HG03378 (cell line): ENCODE measurements at regions not wholly inside any gene's neighbourhood (a gene's known extent, or its start where the extent isn't known, plus 50 kb on each side); places are given as distances from the start of the nearest gene placed in this dataset.
"Not testable (repeated sequence)": the region's sequence is repeated elsewhere in the genome, so short reads cannot be mapped to it uniquely, and the experiment has no call there.

Experiments used
- ATAC-seq: cut with Tn5 transposase; IDR thresholded peaks from one replicate; pipeline ENCODE4 v1.9.1; 2021; ENCODE audit warnings: mild to moderate bottlenecking, moderate library complexity; ENCODE audit not compliant: unreplicated experiment

DNA sequence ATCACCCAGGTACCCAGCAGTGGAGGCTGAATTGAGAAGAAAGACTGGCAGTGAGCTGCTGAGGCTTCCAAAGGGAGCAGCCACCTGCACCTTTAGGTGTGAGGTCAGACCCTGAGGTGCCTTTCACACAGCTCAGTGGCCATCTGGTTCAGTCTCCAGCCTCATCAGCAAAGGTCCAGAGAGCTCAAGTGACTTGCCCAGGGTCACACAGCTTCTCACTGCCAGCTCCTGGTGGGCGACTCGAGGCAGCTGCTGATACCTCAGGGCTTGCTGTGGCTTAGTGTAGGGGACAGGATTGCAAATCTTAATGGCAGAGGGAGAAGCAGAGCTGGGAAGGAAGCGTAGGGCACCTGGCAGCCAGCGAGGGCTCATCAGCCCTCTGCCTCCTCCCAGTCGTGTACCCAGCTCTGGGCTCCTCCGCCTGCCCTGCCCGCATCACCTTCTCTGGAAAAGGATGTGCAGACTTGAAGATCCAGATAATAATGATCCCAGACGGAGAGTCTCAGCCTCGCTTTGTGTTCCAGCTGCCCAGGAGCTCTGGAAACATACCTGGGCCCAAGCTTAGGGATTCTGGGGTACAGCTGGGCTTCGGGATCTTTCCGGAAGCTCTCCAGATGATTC, 165.3 kb upstream of the GSE1 start:
- no peak for ATAC-seq

DNA sequence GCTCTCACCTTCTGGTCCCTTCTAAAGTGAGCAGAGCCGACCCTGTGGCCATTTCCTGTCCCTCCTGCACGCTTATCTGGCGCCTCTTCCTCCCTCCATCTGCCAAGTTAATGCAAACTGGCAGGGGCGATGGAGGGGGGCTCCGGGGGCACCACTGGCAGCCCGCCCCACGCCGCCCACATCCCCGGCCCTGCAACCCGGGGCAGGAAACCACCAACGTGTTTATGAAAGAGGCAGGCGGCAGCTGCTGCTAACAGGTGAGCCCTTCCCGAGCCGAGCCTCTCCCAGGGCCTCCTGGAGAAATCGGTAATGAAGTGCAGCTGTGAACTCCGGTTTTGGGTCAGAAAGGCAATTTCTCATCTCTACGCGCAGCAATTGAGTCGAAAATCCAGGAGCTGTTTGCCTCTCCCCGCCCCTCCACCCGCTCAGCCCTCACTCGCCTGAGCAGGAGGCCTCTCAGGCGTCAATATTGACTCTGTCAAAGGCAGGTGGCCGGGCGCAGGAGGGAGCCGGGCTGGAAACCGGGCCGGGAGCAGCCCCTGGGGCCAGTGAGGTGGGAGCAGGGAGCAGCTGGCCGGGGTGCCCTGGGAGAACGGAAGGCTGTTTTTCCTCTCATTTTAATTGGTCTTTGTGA, 164.4 kb upstream of the GSE1 start:
- ATAC-seq, result no peak

DNA sequence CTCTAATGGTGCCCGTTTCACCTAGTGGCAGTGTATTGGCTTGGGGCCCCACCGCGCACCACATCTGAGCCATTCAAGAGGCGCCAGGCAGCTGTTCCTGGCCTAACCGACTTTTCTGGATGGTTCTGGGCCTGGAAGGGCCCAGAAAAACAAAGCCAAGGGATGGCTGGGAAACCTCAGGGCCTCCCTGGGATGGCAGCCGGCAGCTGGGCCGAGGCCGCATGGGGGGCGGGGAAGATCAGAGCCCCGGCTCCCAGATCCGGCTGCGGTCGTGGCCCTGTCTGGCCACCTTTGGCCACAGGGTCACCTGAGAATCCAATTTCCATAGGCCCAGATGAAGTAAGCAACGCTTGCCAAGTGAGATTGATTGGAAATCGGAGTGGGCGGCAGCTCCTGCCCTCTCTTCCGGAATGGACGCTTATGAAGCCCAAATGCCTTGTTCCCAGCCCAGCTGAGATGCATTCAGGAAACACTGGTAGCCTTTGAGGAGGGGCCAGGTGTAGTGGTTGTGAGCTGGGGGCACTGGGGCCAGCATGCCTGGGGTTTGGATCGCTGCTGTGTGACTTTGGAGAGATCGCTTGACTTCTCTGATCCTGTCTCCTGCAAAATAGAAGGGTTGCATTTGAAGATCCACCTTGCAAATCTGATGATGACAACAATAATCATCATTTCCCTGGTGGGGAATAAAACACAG, 163.8 kb upstream of the GSE1 start:
- ATAC-seq, result no peak

DNA sequence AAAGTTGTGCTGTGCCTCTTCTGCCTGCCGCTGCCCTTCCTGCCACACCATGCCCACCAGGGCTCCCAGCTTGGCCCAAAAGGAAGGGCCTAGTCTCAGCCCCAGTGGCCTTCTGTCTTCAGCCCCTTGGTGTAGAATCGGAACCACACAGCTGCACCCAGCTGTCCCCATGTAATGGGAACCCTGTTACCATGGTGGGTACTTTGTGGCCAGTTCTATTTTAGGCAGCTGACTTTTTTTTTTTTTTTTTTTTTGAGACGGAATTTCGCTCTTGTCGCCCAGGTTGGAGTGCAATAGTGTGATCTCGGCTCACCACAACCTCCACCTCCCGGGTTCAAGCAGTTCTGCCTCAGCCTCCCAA, 163.3 kb upstream of the GSE1 start:
- ATAC-seq, result no peak

DNA sequence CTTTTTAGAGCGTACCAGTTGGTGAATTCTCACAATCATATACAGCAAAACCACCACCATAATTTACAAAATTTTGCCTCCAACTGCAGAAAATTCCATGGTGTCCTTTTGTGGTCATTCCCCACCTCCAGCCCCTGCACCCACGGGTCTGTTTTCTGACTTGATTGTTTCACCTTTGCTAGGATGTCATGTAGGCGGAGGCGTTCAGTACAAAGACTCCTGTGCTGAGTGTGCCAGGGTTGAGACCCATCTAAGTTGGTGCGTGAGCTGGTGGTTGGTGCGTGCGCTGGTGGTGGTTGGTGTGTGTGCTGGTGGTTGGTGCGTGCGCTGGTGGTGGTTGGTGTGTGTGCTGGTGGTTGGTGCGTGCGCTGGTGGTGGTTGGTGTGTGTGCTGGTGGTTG, 162.0 kb upstream of the GSE1 start:
- ATAC-seq, result not testable (repeated sequence)

DNA sequence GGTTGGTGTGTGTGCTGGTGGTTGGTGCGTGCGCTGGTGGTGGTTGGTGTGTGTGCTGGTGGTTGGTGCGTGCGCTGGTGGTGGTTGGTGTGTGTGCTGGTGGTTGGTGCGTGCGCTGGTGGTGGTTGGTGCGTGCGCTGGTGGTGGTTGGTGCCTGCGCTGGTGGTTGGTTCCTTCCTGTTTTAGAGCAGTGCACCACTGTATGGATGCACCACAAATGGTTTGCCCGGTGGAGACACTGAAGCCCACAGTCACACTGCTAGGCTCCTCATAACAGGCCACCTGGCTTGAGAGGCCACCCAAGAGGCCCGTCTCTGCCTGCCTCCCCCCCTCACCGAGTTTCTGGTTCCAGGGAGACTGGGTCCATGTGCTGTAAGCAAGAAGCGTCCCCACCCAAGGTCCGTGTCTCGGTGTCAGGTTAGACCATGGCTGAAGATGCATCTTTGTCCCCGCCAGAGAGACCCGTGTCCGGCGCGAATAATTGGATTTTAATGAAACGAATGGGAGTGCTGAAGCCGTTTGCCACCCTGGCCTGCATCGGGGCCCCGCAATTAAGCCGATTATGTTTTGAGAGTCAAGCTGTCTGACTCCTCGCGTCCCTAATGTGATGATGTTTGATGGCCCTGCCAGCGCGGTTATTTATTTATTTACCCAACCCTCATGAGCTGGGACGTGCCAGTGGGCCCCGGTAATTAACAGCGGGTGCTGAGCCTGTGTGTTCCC, 161.3 kb upstream of the GSE1 start:
- no peak for ATAC-seq

DNA sequence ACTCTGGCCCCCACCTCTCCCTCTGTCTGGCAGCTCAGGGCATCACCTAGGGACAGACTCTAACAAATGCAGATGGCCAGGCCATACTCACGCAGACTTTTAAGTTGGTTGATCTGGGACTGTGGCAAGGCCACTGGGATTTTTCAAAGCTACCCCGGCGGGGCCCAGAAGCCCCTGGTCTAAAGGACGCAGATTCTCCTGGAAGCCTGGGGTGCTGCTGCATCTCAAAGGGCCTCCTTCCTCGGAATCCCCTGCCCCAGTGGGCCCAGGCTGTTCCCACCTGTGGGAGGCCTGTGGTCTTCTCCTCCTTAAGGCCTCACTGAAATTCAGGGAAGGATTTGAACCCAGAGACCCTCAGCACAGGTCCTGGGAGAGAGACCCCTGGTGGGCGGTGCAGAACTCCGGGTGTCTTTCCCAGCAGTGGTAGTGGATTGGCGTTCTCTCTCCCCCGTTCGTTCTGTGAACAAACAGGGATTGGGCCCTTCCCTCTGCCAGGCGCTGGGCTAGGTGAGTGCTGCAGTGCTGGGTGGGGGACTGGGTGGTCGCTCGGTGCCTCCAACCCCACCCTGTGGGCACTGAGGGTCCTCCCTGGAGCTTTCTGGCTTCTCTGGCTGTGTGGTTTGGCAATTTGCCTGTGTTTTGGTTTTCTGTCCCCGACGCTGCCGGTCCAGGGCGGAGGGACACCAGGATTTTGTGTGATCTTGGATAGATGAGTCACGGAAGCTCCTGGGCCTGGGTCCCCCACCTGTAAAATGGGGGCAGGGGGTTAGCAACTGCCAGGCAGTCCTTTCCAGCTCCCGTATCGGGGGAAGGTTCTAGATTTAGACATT, 160.5 kb upstream of the GSE1 start:
- ATAC-seq, result no peak

DNA sequence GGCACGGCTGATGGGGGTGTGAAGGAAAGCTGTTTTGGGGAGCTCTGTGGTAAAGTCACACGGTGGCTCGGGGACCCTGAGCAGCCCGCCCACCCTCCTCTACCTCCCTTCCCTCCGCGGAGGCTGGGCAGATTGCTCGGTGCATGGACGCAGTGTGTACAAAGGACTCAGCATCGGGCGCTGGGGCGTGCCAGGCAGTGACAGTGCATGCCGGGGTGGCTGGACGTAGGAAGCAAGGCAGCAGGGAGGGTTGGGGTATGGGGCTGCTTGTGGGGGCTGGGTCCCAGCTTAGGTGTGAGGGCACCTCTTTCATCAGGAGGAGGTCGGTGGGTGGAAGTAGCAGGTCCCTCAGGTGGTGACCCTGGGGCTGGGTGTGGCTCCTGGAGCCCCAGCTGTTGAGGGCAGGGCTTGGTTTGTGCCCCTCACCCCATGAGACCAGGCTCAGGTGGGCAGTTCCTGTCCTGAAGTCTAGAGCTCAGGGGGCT, 159.9 kb upstream of the GSE1 start:
- no peak for ATAC-seq

DNA sequence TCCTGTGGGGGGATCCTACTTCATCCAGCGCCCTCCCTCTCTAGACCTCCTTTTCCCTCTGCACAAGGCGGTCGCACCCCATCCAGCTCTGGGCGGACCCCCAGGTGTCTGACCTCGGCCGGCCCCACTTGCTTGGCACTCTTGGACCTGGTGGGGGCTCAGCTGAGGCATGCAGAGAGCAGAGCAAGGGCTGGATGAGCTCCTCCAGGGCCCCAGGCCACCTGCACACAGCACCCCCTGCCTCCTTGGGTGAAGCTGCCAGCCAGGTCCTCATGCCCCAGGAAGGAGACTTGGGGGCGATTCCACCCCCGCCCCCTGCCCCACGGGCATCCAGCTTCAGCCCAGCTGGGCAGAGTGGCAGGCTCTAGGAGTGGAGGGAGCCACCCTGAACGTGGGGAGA, 159.4 kb upstream of the GSE1 start:
- ATAC-seq, result no peak

DNA sequence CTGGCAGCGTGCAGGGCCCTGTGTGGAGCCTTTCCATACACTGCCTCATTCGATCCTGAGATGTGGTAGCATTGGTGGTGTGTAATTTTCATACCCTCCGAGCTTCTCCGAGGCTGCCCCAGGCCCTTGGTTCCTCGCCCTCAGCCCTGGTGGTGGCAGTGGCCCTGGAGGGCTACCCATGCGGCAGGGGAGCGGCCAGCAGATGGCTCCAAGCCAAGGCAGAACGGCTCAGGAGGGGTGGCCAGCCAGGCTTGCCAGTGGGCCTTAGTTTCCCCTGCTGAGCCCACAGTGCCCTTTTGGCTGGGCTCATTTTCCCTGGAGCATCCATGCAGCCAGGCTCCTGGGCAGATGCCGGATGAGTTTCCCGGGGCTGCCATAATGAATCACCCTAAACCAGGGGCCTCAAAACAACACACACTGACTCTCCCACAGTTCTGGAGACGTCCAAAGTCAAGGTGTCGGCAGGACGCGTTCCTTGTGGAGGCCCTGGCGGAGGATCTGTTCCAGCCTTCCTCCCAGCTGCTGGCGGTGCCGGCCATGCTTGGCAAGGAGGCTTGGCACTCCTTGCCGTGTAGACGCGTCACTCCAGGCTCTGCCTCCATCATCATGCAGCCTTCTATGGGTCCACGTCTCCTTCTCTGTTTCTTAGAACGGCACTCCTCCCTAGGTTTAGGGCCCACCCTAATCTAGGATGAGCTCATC, 158.8 kb upstream of the GSE1 start:
- ATAC-seq, result no peak

DNA sequence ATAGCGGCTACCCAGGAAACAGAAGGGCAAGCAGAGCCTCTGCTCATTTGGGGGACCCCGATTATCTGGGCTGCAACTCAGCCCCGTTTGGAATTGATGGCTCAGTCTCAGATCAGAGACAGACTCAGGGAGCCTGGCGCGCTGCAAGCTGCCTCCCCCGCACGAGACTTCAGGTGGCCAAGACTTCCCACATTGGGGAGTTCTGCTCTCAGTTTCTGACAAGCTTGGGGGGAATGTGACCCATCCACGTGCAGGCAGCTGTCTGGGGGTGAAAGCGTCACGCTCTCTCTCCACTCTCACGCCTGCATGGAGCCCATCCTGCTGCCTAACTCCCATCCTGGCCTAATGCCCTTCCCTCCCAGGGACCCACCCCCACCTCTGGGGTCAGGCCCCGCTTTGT, 157.6 kb upstream of the GSE1 start:
- ATAC-seq, result no peak

DNA sequence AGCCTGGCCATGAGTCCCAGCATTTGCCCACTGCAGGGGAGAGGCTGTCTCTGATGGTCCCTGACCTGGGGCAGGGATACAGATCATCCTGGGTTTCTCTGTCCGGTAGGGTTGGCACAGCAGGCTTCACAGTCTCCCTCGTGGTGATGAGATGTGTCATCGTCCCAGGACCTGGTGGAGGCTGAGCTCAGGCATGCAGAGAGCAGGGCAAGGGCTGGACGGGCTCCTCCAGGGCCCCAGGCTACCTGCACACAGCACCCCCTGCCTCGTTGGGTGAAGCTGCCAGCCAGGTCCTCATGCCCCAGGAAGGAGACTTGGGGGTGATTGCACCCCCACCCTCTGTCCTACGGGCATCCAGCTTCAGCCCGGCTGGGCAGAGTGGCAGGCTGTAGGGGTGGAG, 155.8 kb upstream of the GSE1 start:
- ATAC-seq, result no peak

DNA sequence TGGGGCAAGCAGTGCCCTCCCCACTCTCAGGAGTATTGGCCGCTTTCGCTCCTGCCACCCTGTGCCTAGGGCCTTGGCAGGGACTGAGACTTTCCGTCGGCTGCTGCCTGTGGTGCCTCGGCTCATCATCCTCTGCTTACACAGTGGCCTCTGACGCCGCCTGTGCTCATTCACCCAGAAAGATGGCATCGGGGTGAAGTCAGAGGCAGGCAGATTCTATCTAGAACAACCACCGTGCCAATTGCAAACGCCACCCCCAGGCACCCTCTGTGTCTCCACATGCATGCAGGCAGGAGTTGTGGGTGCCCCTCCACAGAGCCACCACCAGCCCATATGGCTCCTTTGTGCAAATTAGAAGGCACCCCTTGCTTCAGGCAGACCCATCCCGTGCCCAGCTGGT, 154.2 kb upstream of the GSE1 start:
- ATAC-seq, result no peak

DNA sequence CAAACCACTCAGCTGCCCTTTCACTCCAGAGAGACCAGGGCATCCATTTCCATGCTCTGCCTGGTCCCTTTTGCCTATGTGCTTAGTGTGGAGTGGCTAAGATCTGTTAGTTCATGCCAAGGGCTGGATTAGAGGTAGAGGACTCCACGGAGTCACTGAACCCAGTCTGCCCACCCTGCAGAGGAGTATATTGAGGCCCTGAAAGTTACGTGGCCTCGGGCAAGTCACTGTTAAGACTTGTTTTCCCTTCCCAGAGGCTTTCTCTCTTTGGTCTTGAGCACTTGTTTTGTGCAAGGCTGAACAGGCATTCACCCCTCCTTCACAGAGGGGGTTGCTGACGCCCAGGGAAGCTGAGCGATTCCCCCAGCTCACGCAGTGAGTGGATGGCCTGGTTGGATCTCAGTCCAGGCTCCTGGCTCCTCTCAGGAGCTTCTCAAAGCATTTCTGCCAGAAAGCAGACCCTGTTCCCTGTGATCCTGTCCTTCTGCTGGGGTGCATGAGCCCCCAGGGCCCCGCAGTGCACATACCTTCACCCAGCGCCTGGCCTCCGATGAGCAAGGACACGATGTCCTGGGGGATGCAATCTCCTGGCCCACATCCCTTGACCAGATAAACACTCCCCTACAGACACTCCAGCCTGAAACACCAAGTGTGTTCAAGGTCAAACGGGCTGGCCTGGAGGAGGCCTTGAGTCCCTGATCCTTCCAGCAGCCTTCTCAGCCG, 153.4 kb upstream of the GSE1 start:
- ATAC-seq, result no peak

DNA sequence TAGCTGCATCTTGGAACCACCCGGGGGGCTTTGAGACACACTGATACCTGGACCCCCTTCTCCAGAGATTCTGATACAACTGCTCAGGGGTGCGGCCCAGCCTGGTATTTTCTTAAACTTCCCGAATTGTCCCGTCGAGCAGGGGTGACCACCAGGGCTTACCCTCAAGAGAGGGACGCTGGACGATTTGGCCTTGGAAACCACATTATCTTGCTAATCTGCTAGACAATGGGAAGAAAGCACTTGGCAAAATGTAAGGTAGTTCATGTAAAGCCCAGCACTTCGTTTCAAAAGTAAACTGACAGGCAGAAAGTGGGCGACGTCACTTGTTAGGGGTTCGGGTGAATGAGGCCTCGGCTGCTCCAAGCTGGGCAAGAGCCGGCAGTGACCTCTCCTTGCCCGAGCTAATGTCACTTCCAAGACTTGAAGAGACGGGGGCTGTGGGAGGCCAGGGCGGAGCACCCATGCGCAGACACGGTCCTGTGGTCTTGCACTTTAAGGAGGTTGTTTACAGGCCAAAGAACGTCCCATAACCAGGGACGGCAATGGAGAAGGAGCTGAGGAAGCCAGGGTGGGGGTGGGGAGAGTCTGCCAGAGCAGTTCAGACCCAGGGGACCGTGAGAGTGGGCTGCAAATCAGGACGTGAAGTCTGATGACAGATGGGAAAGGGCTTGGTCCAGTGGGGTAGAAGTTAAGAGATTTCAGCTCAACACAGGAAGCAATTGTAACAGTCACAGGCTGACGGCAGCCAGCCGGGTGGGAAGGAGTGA, 152.7 kb upstream of the GSE1 start:
- ATAC-seq, result no peak

DNA sequence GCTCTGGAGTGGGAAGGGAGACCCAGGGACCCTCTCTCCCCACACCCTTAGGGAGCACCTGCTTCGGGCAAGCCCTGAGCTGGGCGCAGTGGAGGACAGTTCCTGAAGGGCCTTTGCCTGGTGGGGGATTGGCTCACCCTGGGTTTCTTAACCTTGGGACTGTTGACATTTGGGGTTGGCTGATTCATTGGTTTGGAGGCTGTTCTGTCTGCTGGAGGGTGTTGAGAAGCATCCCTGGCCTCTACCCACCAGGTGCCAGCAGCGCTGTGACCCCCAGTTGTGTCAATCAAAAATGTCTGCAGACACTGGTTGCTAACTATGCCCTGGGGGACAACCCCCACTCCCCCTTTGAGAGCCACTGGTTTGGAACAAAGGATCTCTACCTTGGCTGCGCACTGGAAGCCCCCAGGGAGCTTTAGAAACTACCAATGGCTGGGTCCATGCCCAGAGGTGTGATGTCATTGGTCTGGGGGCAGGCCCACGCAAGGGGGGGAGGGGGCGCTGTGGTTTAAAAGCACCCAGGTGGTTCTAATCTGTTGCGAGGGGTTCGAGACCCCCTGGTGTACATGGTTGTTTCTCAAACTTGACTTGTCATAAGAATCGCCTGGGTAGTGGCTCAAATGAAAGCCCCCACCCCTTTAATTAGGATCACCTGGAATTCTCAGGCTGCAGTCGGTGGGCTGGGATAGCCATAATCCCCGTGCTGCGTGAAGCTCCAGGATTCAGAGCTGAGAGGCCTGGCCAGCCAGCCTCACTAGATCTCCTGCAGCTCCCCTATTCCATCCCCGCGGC, 151.9 kb upstream of the GSE1 start:
- no peak for ATAC-seq

DNA sequence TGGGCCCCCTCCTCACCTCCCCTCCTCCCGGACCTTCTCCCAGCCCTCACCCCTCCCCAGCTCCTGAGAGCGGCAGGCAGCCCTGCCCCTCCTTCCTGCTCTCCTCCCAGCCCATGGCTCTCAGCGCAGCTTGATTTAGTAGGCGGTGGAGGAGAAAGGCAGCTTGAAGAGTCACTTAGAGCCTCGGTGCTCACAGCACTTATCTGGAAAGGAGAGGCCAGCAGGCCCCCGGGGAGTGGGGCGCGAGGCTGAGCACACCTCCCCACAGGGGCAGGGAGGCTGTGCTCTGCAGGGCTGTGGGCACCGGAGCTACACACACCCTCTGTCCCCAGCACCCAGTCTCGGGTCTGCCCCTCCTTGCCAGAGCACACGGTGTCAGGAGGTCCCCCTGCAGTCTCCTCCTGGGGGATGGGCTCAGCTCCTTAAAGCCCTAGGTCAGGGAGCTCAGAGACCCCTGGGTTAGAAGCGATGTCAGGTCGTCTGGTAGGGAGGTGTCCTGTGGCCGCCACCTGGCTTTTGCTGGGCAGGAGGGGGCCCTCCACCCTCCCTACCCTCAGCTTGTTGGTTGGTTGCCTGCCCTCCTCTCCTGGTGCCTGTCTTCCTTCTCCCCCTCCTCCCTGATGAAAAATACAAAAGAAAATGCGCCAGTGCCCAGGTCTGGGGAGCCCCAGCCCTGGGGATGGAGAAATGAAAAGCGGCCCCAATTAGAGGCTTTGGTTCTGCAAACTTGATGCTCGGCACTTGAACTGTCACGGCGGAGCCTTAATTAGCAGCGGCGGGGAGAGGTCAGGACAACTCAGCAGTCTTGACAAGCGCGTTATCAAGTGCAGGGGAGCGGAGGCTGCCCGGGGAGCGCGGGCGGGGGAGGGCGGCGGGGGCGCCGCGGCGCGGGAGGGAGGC, 151.1 kb upstream of the GSE1 start:
- no peak for ATAC-seq
